ENCODE measurements at regions not wholly inside any gene's neighbourhood (a gene's known extent, or its start where the extent isn't known, plus 50 kb on each side); places are given as distances from the start of the nearest gene placed in this dataset.

DNA sequence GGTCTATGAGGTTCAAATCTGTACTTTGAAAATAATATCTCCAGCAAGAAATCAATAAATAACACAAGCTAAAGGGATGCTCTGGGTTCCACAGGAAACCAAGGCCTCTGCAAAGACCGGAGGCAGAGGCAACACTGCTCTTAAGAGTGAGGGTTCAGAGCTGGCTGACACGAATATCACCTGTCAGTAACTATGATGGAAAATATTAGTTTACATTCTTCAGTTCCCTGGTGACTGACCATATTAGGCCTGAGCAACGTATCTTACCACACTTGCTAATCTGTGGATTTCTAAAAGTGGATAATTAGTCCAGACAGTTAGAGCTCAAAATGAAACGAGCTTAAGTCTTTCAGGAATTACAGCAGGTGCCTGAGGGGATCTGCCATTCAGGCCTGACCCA lies 459.3 kb downstream of the HS3ST3B1 start:
- TF ChIP-seq PHB2 (IDR thresholded peaks at IDR 0.05; ENCODE audit: low read depth): no peak
- no peak for TF ChIP-seq ZNF232 (CRISPR knock-in tag; IDR thresholded peaks at IDR 0.05)
- TF ChIP-seq NELFE (IDR thresholded peaks at IDR 0.05; ENCODE audit: insufficient read depth, insufficient read length): no peak
- TF ChIP-seq KLF16 (IDR thresholded peaks at IDR 0.05): no peak
- no peak for TF ChIP-seq ZNF274 (IDR thresholded peaks at IDR 0.05; ENCODE audit: borderline replicate concordance, low read depth, low read length)
- TF ChIP-seq, protein P1, sequence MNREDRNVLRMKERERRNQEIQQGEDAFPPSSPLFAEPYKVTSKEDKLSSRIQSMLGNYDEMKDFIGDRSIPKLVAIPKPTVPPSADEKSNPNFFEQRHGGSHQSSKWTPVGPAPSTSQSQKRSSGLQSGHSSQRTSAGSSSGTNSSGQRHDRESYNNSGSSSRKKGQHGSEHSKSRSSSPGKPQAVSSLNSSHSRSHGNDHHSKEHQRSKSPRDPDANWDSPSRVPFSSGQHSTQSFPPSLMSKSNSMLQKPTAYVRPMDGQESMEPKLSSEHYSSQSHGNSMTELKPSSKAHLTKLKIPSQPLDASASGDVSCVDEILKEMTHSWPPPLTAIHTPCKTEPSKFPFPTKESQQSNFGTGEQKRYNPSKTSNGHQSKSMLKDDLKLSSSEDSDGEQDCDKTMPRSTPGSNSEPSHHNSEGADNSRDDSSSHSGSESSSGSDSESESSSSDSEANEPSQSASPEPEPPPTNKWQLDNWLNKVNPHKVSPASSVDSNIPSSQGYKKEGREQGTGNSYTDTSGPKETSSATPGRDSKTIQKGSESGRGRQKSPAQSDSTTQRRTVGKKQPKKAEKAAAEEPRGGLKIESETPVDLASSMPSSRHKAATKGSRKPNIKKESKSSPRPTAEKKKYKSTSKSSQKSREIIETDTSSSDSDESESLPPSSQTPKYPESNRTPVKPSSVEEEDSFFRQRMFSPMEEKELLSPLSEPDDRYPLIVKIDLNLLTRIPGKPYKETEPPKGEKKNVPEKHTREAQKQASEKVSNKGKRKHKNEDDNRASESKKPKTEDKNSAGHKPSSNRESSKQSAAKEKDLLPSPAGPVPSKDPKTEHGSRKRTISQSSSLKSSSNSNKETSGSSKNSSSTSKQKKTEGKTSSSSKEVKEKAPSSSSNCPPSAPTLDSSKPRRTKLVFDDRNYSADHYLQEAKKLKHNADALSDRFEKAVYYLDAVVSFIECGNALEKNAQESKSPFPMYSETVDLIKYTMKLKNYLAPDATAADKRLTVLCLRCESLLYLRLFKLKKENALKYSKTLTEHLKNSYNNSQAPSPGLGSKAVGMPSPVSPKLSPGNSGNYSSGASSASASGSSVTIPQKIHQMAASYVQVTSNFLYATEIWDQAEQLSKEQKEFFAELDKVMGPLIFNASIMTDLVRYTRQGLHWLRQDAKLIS (CRISPR knock-in tag; IDR thresholded peaks at IDR 0.05): no peak
- TF ChIP-seq SP1 (CRISPR knock-in tag; IDR thresholded peaks at IDR 0.05): no peak
